Activated CD4-positive, alpha-beta memory T cell treated with anti-CD3 and anti-CD28 coated beads, Interleukin-2, amount 10 ng/mL, durations not matched to agents 7 days and 5 days (primary cell): ENCODE measurements at regions not wholly inside any gene's neighbourhood (a gene's known extent, or its start where the extent isn't known, plus 50 kb on each side); places are given as distances from the start of the nearest gene placed in this dataset.

ENCODE experiments used
- CTCF ChIA-PET: fragments of 350-600 bp; sonication (Branson Sonifier 250); formaldehyde crosslinking; loops from one replicate; lab custom pipeline; 2021; ENCODE audit warnings: antibody characterized with exemption, inconsistent platforms; lab: Charles Lee
- POLR2A ChIA-PET: fragments of 350-600 bp; sonication (Branson Sonifier 250); formaldehyde crosslinking; loops from one replicate; lab custom pipeline; 2021; ENCODE audit warnings: antibody characterized with exemption; lab: Charles Lee
- DNase-seq: peaks from one replicate; pipeline ENCODE4 v3.0.0-alpha.2; 2020
- H3K27ac Mint-ChIP-seq: one replicate; pipeline ENCODE4 v1.8.0; 2021; ENCODE audit warnings: mild to moderate bottlenecking, mixed read lengths
- H3K27me3 Mint-ChIP-seq: one replicate; pipeline ENCODE4 v1.8.0; 2021; ENCODE audit warnings: mixed read lengths
- H3K36me3 Mint-ChIP-seq: one replicate; pipeline ENCODE4 v1.8.0; 2021; ENCODE audit warnings: low read depth, mixed read lengths
- H3K4me1 Mint-ChIP-seq: one replicate; pipeline ENCODE4 v1.8.0; 2021; ENCODE audit warnings: mixed read lengths
- H3K4me3 Mint-ChIP-seq: one replicate; pipeline ENCODE4 v1.8.0; 2021; ENCODE audit warnings: mild to moderate bottlenecking, mixed read lengths
- H3K9me3 Mint-ChIP-seq: one replicate; pipeline ENCODE4 v1.8.0; 2021; ENCODE audit warnings: mixed read lengths

DNA sequence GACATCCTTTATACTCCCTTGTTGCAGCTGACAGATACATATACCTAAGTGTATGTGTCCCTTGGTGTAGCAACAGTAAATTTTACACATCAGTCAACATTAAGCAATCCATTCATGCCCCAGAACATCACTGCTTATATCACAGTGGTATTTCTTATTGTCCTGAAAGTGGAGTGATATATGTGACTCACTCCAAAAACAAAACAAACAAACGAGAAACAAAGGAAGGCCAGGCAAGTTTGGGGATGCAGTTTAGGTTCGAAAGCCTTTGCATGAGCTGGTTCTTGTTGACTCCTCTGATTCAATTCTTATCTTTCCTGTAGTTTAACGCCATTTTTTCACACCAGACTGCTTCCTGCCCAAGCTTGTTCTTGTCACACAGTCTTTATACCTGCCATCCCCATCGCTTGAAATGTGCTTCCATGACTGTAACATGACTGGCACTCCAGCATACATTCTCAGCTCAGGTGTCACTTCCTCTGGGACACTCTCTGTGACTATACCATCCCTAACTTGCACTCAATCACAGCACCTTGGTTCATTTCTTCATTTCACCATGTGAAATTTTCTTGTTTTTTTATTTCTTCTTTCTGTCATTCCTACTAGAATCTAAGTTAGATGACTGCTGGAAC is 125.0 kb upstream of the TSHZ2 start:
- H3K4me3 Mint-ChIP-seq = no peak overlapping the region
- peaks cover 3% of the 10 kb centered on the region for H3K4me1 Mint-ChIP-seq
- ChIA-PET CTCF (no interaction called here), POLR2A (no interaction called here)
- DNase-seq = no peak
- H3K9me3 Mint-ChIP-seq = no peaks in the 10 kb centered on the region
- no peak overlapping the region for H3K27ac Mint-ChIP-seq
- no peaks in the 10 kb centered on the region for H3K36me3 Mint-ChIP-seq
- H3K27me3 Mint-ChIP-seq = no peaks in the 10 kb centered on the region

DNA sequence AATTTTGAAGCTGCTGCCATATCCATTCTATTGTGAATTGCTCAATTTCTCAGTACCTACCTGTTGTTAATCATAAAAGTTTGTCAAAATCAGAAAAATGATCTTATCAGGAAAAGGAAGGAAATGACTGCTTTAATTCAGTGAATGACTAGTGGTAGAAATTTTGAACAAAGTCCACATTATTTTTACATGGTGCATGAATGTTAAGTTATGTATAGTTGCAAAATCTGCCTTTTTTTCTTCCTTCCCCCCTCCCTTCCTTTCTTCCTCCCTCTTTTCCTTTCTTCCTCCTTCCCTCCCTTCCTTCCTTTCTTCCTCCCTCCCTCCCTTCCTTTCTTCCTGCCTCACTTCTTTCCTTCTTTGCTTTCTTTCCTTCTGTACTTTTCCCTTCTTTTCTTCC is 127.1 kb upstream of the TSHZ2 start:
- POLR2A ChIA-PET = no interaction called here
- Mint-ChIP-seq H3K36me3 (no peaks in the 10 kb centered on the region), H3K27me3 (no peaks in the 10 kb centered on the region), H3K4me3 (no peak overlapping the region), H3K4me1 (peaks cover 3% of the 10 kb centered on the region), H3K27ac (no peak overlapping the region), H3K9me3 (no peaks in the 10 kb centered on the region)
- CTCF ChIA-PET = no interaction called here
- DNase-seq = no peak

DNA sequence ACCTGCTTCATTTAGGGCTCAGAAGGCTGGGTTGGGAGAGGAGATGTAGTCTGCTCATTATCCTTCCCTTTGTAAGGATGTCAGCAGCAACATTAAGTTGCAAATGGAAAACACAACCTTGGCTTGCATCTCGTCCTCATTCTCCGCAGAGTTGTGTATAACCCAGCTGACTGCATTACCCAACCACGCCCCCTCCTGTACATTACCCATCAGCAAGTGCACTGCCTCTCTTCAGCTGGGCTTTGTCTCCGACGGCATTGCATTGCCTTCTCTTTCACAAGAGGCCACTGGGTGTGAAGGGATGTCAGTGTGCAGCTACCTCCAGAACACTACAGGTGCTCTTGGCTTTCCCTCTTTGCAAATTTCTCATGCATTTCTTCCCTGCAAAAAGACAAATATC is 128.7 kb upstream of the TSHZ2 start:
- ChIA-PET CTCF (no interaction called here), POLR2A (no interaction called here)
- Mint-ChIP-seq H3K4me1 (peaks cover 3% of the 10 kb centered on the region), H3K36me3 (no peaks in the 10 kb centered on the region), H3K27ac (no peak overlapping the region), H3K27me3 (no peaks in the 10 kb centered on the region), H3K9me3 (no peaks in the 10 kb centered on the region), H3K4me3 (no peak overlapping the region)
- DNase-seq = no peak

DNA sequence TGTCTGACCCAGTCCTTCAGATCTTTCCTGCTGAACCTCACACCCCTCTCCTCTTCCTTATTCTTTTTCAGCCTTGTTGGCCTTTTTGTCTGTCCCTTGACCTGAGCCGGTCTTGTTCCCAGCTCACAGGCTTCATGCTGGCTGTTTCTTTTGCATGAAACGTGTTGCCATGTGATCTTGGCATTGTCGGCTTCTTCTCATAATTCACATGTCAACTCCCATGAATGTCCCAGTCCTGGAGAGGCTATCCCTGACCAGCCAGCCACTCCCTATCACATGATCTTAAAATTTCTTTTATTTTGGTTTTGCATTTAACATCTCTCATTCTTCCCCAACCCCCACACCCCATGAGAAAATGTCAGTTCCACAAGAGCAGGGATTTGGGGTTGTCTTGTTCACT is 131.2 kb upstream of the TSHZ2 start:
- Mint-ChIP-seq H3K9me3 (no peaks in the 10 kb centered on the region), H3K36me3 (no peaks in the 10 kb centered on the region), H3K27ac (no peak overlapping the region), H3K4me3 (no peak overlapping the region), H3K4me1 (peaks cover 3% of the 10 kb centered on the region), H3K27me3 (no peaks in the 10 kb centered on the region)
- ChIA-PET CTCF (no interaction called here), POLR2A (no interaction called here)
- DNase-seq = no peak

DNA sequence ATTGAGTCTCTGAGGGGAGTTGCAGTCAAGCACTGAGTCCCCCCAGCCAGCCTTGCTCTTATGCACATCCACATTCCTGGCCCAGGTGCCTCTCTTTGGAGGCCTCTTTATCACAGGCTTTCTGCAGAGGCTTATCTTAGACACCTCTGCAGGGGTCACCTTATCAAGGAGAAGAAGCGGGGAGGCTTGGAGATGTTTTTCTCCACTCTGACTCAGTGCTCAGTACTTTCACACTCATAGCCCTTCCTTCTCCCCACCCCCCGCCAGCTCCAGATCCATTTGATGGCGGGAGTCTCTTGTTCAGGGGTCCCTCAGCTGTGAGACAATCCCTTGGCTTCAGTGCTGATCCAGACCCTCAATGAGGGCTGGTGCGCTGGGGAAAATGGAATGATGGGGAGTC is 132.1 kb upstream of the TSHZ2 start:
- POLR2A ChIA-PET = no interaction called here
- H3K9me3 Mint-ChIP-seq = no peaks in the 10 kb centered on the region
- H3K27ac Mint-ChIP-seq = no peak overlapping the region
- CTCF ChIA-PET = no interaction called here
- H3K4me3 Mint-ChIP-seq = no peak overlapping the region
- H3K4me1 Mint-ChIP-seq = no peaks in the 10 kb centered on the region
- no peaks in the 10 kb centered on the region for H3K36me3 Mint-ChIP-seq
- H3K27me3 Mint-ChIP-seq = no peaks in the 10 kb centered on the region
- no peak for DNase-seq

DNA sequence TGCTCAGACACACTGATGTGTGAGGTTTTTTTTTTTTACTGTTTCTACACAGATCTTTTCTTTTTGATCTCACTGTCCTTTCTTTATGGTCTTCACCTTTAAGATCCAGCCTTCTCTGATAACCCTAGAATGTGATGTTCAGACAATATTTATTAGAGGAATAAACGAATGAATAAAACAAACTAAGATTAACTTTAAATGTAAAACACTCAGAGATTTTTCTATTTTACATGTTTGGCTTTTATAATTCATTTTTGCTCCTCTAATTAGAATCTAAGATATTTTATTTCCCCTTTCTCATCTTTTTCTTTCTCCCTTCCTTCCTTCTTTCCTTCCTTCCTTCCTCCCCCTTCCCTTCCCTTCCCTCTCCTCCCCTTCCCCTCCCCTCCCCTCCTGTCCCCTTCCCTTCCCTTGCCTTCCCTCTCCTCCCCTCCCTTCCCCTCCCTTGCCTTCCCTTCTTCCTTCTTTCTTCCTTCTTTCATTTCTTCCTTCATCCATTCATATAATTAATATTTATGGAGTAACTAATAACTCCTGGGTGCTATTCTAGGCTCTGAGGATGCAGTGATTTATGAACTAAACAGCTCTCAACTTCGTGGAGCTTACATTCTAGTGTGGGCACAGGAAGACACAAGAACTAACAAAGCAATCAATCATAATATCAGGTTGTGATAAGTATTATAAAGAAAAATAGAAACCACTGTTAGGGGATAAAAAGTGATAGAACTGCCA is 133.5 kb upstream of the TSHZ2 start:
- Mint-ChIP-seq H3K4me1 (no peaks in the 10 kb centered on the region), H3K36me3 (no peaks in the 10 kb centered on the region), H3K27me3 (no peaks in the 10 kb centered on the region), H3K4me3 (no peak overlapping the region), H3K9me3 (no peaks in the 10 kb centered on the region), H3K27ac (no peak overlapping the region)
- ChIA-PET CTCF (no interaction called here), POLR2A (no interaction called here)
- no peak for DNase-seq

DNA sequence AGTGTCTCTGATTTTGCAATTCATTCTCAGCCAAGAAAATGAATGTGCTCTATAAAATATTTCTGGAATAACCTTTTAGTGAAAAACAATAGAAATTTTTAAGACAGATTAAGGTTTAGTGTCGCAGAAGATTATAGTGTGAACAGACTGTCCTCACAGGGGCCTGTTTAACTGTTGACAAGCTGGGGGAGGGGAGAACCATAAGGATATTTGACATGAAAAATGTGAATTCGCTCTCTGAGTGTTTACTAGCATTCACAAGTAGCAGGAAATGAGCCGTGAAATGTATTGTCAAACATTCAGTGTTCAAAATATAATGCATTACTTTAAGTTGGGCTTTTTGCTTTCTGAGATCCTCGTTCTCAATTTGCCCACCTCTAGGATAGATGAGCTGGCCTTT is 134.8 kb upstream of the TSHZ2 start:
- CTCF ChIA-PET = no interaction called here

DNA sequence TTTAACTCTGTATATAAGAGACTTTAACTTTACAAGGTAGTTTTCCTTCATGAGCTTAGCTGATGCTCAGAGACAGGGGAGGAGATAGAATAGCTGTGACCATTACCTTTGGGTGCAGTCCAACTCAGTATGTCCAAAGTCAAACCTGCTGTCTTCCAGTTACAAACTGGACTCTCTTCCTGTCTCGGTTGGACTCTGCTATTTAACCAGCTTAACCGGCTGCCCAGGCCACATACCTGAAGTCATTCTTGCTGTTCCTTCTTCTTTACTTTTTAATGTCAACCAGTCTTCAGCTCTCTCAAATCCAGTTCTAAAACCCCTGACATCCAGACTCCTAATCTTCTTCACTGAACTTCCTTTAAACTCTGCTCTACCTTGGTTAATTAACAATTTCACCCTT is 138.3 kb upstream of the TSHZ2 start:
- POLR2A ChIA-PET = no interaction called here
- Mint-ChIP-seq H3K4me1 (no peaks in the 10 kb centered on the region), H3K9me3 (no peaks in the 10 kb centered on the region), H3K27ac (no peak overlapping the region), H3K4me3 (no peak overlapping the region), H3K36me3 (no peaks in the 10 kb centered on the region), H3K27me3 (no peaks in the 10 kb centered on the region)
- no peak for DNase-seq
- CTCF ChIA-PET = no interaction called here

More for the DNA sequence above, 134.8 kb upstream of the TSHZ2 start:
- DNase-seq = no peak
- Mint-ChIP-seq H3K27ac (no peak overlapping the region), H3K27me3 (no peaks in the 10 kb centered on the region), H3K4me3 (no peak overlapping the region), H3K4me1 (no peaks in the 10 kb centered on the region), H3K9me3 (no peaks in the 10 kb centered on the region), H3K36me3 (no peaks in the 10 kb centered on the region)
- POLR2A ChIA-PET = no interaction called here

DNA sequence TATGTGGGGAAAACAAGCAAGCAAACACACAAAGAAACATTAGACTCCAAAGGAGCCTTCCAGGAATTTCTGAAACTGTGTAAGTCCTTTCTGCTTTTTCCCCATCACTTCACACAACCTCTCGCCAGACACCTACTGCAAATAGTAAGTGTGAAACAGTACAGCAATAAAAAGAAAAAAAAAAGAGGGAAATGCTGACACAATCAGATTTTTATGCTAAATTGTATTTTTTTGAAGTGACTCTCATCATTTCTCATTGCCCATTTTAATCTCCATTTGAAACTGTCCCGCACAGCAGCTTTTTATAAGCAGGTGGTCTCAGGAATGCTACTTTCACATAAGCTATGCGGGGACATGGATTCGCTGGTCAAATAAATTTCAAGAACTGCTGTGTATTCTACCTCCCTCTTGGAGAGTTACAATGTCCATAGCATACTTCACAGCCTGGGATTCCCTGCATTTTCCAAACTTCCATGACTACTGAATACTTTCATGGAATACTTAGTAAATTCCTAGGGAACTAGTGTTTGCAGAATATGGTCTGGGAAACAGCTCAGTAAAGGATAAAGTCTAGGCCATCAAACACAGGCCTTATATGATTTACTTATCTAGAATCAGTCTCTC is 139.9 kb upstream of the TSHZ2 start:
- Mint-ChIP-seq H3K36me3 (no peaks in the 10 kb centered on the region), H3K27me3 (no peaks in the 10 kb centered on the region), H3K9me3 (no peaks in the 10 kb centered on the region), H3K4me1 (no peaks in the 10 kb centered on the region), H3K27ac (no peak overlapping the region), H3K4me3 (no peak overlapping the region)
- DNase-seq = no peak
- CTCF ChIA-PET = no interaction called here
- POLR2A ChIA-PET = no interaction called here

DNA sequence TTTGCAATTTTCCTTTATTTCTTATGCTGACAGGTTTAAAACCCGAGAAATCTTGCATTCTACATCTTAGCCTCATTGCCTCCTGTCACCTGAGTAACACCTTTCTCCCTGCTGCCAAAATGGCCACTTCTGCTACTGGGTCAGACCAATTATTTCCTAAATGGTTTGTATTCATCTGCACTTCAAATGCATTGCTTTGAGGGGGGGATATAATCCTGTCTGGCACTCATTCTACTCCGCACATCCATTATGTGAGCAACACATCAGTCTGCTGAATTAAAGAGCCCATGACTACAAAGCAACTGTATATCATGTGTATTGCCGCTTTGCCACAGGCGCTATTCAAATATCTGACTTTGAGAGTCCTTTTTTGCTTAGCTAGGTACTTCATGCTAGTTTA is 141.6 kb upstream of the TSHZ2 start:
- H3K4me3 Mint-ChIP-seq = no peak overlapping the region
- no peaks in the 10 kb centered on the region for H3K36me3 Mint-ChIP-seq
- no peak for DNase-seq
- ChIA-PET CTCF (no interaction called here), POLR2A (no interaction called here)
- H3K9me3 Mint-ChIP-seq = no peaks in the 10 kb centered on the region
- H3K27me3 Mint-ChIP-seq = no peaks in the 10 kb centered on the region
- H3K27ac Mint-ChIP-seq = no peak overlapping the region
- no peaks in the 10 kb centered on the region for H3K4me1 Mint-ChIP-seq

DNA sequence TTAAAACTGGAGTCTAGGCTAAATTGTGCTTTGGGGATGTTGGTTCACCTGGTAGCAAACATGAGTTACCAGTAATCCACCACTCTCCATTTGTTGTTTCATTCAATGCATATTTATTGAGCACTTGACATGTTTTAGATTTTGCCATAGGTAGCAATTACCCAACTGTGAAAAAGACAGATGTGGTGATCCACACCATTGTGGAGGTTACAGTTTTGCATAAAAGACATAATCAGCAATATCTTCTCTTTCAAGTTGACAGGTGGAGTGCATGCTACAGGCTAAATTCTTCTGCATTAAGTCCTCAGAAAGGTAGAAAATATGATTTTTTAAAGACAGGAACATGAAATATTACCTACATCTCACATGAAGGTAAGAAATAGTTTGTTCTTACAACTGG is 143.0 kb upstream of the TSHZ2 start:
- no peaks in the 10 kb centered on the region for H3K9me3 Mint-ChIP-seq
- H3K4me3 Mint-ChIP-seq = no peak overlapping the region
- no peak for DNase-seq
- H3K36me3 Mint-ChIP-seq = no peaks in the 10 kb centered on the region
- no peaks in the 10 kb centered on the region for H3K27me3 Mint-ChIP-seq
- peaks cover 3% of the 10 kb centered on the region for H3K4me1 Mint-ChIP-seq
- CTCF ChIA-PET = no interaction called here
- no peak overlapping the region for H3K27ac Mint-ChIP-seq
- POLR2A ChIA-PET = no interaction called here

DNA sequence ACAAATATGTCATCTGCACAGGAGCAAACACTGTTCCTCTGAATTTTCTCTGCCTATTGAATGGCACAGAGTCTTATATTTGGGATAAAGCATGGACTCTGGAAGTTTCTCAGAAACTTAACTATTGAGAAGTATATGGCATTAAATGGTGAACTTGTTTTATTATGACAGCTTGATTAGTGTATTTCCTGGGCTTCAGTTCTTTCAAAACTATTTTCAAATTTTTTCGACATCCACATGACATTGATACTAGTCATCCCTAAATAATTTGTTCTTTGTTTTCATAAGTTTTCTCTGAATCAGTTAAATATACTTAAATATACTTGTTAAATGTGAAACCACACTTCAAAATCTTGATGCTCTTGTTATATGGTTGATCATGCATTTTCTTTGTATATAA is 144.0 kb upstream of the TSHZ2 start:
- no peaks in the 10 kb centered on the region for H3K36me3 Mint-ChIP-seq
- no peak for DNase-seq
- CTCF ChIA-PET = no interaction called here
- H3K4me1 Mint-ChIP-seq = peaks cover 3% of the 10 kb centered on the region
- H3K27ac Mint-ChIP-seq = no peak overlapping the region
- H3K27me3 Mint-ChIP-seq = no peaks in the 10 kb centered on the region
- no peak overlapping the region for H3K4me3 Mint-ChIP-seq
- POLR2A ChIA-PET = no interaction called here
- no peaks in the 10 kb centered on the region for H3K9me3 Mint-ChIP-seq

DNA sequence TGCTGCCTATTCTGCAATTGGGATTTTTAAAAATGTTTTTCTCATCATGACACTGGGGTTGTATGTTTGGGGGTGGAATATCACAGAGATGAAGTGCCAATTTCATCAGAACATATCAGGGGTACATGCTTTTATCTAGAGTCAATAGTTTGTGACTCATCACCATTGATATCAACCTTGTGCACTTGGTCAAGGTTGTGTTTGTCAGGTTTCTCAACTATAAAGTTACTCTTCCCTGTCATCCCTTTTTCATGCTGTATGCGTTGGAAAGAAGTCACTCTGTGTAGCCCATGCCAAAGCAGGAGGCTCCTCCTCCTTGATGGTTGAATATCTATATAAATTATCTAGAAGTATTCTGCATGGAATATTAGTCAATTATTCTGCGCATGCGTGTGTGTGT is 145.4 kb upstream of the TSHZ2 start:
- Mint-ChIP-seq H3K4me1 (peaks cover 3% of the 10 kb centered on the region), H3K36me3 (no peaks in the 10 kb centered on the region), H3K4me3 (no peak overlapping the region), H3K9me3 (no peaks in the 10 kb centered on the region), H3K27ac (no peak overlapping the region), H3K27me3 (no peaks in the 10 kb centered on the region)
- CTCF ChIA-PET = no interaction called here
- POLR2A ChIA-PET = no interaction called here
- DNase-seq = no peak

DNA sequence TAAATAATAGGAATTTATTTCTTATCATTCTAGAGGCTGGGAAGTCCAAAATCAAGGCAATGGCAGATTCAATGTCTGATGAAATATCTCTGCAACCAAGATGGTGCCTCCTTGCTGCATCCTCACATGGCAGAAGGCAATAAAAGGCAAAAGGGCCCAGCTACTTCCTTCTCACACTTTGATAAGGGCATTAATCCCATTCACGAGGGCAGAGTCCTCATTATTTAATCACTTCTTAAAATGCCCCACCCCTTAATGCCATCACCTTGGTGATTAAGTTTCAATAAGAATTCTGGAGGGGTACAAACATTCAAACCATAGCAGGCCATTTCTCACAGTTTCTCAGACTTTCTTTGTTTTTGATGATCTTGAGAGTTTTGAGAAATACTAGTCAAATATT is 145.8 kb upstream of the TSHZ2 start:
- POLR2A ChIA-PET = no interaction called here
- no peaks in the 10 kb centered on the region for H3K36me3 Mint-ChIP-seq

More for the DNA sequence above, 145.8 kb upstream of the TSHZ2 start:
- H3K9me3 Mint-ChIP-seq = no peaks in the 10 kb centered on the region
- peaks cover 3% of the 10 kb centered on the region for H3K4me1 Mint-ChIP-seq
- no peak for DNase-seq
- H3K4me3 Mint-ChIP-seq = no peak overlapping the region
- no peak overlapping the region for H3K27ac Mint-ChIP-seq
- H3K27me3 Mint-ChIP-seq = no peaks in the 10 kb centered on the region
- CTCF ChIA-PET = no interaction called here
